HG03442 (cell line): ENCODE measurements at regions not wholly inside any gene's neighbourhood (a gene's known extent, or its start where the extent isn't known, plus 50 kb on each side); places are given as distances from the start of the nearest gene placed in this dataset.
"Not testable (repeated sequence)": the region's sequence is repeated elsewhere in the genome, so short reads cannot be mapped to it uniquely, and the experiment has no call there.

Experiments
- ATAC-seq: cut with Tn5 transposase; IDR thresholded peaks from one replicate; pipeline ENCODE4 v1.9.1; 2021; ENCODE audit warnings: mild to moderate bottlenecking, moderate library complexity; ENCODE audit not compliant: unreplicated experiment

DNA sequence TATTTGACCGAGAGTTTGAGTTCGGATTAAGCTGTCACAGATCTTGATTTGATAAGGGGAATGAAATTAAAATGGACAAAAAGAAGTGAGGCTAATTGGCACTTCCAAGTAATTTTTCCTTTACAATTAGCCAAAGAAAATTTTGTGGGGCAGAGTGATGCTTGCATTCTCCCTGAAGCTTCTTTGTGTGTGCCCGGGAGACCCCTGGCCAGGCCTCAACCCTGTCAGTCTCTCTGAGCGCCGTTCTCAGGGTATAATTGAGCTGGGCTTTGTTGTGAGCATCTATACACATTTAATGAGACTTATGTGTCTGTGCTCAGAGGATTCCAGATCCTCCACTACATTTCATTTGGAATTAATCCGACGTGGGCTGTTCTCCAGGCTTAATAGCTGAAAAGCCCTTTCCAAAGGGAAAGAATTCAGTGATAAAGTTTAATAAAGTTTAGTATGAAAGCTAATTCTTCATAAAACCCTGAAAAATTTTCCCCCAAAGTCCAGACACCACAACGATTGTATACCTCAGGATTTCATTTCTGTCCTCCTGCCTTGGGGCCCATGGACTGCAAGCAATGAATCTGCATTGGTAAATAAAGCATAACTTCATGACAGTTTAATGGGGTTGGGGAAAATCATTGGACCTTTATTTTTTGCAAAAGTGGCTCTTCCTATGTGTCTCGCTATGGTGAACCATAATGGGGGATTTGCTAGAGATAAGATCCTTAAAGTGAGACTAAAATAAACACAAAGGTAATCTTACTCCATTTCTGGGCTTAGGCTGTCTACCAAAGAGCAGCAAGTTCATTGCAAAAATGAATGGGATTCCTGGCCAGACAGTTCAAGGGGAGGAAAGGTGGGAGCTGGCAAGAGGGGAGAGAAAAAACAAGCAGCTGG is 292.6 kb downstream of the C12orf75 start:
- no peak for ATAC-seq

DNA sequence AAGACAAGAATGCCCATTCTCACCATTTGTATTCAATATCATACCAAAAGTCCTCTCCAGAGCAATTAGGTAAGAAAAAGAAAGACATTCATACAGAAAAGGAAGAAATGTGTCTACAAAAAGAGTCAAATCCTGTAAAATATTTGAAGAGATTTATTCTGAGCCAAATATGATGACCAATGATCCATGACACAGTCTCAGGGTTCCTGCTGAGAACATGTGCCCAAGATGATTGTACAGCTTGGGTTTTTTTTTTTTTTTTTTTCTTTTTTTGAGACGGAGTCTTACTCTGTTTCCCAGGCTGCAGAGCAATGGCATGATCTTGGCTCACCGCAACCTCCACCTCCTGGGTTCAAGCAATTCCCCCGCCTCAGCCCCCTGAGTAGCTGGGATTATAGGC is 296.2 kb downstream of the C12orf75 start:
- no peak for ATAC-seq

DNA sequence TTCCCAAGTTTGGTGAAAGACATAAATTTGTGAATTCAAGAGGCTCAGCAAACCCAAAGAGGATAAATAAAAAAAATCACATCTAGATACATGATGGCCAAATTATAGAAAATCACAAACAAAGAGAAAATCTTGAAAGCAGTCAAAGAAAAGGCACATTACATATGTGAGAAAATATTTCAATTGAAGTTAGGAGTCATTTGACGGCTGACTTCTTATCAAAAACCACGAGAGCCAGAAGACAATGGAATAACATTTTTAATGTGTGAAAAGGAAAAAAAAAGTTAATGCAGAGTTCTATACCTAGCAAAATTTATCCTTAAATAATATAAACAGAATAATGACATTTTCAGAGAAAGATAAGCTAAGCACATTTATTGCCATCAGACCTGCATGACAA is 307.0 kb downstream of the C12orf75 start:
- no peak for ATAC-seq

DNA sequence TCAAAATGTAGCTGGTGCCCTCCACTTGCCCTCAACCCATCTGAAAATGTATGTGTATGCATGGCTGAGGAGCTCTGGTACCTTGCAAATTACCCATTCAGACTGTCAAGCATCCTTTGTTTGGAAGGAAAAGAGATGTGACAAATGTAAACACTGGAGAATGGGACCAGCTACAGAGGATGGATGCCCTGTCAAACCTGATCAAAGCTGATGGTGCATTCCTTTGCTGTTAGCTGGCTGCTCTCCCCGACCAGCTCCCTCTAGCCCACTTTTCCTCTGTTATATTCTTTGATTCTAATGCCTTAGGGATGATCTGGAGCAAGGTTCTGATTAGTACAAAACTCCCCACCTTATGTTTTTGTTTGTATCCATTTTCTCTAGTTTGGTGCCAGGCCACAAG is 310.3 kb downstream of the C12orf75 start:
- ATAC-seq = no peak

DNA sequence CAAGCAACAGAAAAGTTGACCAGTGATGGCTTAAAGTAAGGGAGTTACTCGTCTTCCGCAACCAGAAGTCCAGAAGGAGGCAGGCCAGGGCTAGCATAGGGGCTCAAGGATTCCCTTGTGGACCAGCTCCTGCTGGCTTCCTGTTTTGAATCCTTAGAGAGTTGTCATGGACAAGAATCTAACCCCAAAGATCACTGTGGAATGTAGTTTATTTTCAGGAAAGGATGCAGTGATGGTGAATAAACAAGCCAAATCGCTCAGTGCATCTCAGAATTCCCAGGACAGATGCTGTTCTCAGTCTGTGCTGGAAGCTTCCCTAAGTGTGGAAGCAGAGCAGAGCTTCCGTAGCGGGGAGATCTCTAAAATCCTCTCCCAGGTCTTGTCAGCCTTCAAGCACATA is 311.3 kb downstream of the C12orf75 start:
- ATAC-seq = no peak

DNA sequence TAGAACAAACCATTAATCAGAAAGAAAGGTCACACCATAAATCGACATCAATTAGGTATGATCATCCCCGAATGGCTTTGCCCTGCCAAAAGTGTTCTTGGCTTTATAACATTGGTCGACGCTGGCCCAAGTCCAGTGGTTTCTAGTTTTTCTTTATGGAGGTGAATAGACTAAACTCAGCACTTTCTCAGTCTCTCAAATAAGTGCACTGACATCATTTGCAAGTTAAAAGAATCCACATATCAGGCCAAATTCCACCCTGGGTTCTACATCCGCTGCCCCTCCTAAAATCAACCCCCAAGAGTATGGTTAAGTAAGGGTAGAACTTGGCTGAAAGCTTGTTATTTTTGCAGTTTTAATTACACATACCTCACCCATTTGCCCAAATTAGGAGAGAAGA is 314.3 kb downstream of the C12orf75 start:
- ATAC-seq = no peak

DNA sequence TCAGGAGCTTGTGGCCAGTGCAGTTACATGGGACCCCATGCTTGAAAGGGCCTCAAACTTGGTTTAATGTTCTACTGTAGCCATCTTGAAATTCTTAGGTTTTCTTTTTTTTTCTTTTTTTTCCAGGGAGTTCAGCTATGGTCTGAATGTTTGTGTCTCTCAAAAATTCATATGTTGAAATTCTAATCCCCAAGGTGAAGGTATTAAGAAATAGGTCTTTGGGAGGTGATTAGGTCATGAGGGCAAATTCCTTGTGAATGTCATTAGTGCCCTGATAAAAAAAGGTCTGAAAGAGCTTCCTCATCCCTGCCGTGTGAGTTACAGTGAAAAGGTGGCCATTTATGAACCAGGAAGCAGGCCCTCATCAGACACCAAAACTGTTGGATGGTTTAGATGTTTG is 324.1 kb downstream of the C12orf75 start:
- no peak for ATAC-seq

DNA sequence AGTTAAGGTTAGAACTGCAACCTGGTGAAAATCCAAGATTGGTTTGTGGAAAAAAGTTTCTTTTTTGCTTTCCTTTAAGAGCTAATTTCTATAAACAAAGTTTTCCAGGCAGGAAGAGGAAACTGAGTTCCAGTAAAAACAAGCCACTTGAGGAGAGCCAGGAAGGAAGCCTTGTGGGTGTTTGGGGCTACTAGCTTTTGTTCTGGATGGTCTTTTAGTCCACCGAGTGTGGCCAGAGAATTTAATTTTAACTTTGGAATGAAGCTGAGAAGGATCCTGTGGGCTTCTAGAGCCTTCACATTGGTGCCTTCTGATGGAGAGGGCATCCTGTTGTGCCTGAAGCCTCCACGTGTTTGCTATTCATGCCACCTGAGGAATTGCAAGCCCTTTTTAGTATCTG is 327.9 kb downstream of the C12orf75 start:
- no peak for ATAC-seq

DNA sequence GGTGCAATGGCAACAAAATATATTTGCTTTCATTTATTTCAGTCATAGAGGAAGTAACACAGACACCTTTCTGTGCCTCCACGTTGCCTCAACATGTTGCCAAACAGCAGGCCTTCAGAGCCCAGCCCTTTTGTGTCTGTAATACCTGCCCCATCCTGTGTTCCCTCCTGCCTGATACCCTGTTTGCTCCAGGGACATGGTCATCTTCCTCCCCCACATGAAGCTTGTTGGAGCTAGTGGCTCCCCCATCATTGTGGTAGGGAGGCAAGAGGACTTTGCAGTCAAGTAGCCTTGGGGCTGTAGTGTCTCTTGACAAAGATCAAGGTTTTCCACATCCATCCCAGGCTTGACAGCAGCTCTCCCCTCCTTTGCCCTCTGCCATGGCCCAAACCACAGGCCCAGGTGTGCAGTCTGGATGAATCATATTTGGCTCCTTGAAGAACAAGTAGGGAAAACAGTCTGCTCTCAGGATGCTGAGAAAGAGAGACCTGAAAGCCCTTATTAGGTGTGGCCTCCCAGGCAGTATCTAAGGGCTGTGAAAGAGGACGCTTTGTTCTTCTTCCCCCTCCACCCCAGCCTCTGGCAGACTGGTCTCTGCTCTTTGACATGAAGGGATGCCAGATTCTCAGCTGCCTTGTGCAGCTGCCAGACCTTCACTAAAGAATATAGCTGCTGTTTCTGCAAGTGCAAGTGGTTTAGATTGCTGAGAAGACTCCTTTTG is 329.0 kb downstream of the C12orf75 start:
- no peak for ATAC-seq

DNA sequence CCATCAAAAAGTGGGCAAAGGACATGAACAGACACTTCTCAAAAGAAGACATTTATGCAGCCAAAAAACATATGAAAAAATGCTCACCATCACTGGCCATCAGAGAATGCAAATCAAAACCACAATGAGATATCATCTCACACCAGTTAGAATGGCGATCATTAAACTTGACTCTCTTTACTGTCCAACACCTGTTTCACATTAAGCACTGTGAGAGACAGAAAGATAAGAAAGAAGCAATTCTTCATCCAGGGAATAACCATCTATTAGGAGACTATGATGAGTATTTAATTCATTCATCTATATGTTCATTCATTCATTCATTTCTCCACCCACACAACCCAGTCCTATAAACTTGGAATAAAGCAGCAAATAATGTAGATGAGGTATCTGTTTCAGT is 334.3 kb downstream of the C12orf75 start:
- not testable (repeated sequence) for ATAC-seq

DNA sequence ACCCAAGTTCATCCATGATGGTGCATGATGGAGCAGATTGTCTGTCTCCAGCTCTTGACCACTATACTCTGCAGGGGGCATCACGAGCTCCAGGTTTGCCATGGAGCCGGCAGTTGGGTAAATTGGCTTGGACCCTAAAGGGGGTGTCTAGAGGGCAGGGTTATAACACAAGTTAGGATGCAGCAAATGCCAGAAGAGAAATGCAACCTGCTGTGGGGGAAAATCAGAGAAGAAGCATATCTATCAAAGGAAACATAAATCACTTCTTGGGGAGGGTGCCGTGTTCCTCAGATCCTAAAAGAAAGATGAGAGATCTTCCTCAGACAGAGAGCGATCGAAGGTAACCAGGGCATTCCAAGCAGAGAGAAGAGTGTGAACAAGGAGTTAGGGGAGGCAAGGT is 334.9 kb downstream of the C12orf75 start:
- ATAC-seq = no peak

DNA sequence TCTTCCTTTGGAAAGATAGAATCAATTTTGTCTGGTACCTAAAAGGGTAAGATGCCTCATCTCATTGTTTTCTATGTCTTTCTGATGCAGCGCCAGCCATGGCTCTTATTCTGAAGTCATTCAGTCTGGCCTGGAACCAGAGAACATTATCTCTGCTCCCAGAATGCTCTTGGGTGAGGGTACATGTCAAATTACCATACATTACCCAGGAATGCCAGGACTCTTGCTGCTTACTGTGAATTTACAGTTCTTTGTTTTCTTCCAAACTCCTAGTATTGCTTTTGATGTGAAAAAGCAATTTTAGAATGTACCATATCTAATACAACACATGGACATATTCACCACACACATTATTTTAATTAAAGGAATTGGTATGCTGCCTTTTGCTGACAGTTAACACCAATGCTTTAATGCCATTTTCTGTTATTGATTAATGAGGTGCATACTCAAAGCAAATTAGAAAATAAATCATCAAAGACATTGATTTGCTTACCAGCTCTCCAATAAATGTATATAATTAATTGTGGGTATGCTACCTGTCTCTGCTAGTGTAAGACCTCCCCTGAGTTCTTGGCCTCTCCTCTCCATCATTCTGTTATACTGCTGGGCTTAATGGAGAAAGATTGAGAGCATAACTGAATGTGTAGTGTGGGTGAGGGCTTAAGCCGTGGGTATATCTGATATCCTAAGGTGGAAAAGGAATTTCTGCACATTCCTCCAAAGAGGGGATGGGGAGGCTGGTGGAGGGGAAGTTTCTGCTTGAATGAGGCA is 337.7 kb downstream of the C12orf75 start:
- no peak for ATAC-seq

DNA sequence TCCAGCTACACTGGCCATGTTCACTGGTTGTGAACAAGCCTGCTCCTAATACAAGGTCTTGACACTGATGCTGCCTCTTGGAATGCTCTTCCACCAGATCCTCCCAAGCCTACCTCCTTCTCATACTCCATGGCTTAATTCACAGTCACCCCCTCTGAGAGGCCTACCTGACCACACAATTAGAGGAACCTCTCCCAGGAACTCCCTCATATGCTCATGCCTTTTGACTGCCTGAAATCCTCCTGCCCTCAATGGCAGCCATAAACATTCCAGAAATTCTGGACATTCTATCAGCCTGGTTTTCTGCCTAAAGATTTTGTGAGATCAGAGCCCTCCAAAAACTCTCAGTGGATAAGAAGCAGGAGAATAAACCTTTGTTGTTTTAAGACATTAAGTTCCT is 340.2 kb downstream of the C12orf75 start:
- no peak for ATAC-seq

DNA sequence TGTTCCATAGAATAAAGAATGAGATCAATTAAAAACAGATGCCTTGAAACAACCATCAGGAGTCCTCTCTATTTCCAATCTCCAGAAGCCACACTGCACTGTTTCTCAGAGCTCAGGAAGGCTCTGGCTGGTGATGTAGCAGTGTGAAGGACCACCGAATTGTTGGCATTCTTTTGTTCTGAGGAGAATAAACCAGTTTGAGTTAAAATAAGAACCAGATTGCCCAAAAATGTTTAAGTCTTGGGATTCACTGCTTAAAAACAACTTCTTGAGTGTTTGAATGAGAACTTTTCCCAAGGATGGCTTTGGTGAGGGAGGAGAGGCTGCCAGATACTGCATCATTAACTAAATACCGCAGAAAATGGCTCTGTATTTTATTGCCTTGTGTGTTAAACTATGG is 341.2 kb downstream of the C12orf75 start:
- no peak for ATAC-seq

DNA sequence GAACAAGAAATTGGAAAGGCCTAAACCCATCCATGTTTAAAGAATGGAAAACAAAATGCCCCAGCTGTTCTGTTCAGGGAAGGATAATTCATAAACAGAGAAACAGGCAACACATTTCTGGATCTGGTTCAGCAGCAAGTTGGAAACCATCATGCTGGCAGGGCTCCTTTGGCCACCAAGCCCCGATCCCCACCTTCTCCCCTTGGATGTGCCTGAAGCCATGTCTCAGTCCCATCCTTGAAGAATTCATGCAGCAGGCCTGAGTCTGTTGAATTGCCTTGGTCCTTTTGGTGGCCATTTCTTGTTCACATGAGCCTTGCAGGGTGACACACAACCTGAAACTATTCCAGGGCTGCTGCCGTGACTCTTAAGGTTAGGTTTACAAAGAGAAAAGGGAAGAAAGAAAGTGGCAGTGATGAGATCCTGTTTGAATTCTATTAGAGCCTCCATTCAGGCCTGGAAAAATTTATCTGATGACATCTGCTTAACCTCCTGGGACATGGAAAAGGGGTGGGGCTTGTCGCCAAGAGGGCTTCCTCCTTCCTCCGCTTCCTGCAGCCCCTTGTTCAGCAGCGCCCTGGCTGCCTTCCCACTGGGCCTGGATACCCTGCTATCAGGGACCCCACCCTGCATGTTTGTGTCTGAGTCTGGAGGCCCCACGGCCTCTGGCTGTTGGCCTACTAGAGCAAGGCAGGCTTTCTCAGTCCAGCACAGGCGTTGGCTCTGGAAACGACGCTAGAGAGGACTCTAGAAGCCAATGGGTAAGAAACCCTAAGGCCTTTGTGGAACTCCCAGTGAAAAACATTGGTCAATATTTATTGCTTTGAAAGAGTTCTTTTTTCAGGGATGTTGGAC is 341.9 kb downstream of the C12orf75 start:
- no peak for ATAC-seq

DNA sequence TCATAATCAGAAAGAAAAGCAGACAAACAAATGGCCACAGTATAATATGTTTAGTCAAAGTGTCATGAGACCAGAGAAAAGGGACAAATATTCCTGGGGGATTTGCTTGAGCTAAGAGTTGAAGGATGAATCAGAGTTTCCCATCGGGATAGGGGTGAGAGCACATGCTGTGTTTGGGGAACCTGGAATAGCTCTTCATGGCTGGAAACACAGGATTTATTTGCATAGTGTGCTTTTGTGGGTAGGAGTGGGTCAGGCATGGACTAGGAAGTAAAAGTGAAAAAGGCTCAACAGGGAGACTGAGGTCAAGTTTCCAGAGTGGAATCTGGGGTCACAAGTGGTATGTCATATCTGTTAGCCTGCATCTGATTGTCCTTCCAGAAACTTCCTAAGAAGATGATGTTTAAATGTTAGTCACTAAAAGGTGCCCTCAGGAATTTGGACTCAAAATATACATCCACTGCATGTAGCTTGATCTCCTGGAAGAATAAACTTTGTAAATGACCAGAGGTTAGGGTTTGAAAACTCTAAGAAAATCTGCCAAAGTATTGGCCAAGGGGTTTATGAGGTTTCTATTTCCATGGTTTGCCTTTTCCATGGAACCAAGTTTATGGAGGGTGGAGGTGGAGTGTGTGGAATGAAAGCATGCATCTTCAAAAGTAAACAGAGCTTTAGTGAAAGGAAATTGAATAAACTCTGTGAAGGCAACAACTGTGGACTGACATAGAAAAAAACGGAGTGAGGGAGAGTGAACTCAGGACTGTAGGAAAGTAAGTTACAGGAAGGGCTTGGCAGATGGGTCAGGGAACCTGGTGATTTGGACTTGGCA is 344.6 kb downstream of the C12orf75 start:
- ATAC-seq = no peak

DNA sequence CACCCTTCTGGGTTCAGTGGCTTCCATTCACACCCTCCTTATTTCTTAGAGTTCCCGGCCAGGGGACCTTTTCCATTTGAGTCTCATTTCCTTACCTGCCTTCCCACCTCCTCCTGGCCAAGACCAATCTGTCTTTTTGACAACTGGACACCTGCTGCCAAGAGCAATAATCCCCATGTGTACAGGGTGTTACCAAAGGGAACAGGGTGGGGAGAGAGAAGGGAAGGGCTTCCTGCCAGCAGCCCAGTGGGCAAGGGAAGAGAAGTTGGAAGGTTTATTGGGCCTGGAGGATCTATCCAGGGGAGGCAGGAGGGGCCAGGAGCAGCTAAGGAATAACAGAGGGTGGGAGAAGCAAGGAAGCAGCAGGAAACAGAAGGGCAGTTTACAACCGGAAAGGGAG is 346.2 kb downstream of the C12orf75 start:
- no peak for ATAC-seq

DNA sequence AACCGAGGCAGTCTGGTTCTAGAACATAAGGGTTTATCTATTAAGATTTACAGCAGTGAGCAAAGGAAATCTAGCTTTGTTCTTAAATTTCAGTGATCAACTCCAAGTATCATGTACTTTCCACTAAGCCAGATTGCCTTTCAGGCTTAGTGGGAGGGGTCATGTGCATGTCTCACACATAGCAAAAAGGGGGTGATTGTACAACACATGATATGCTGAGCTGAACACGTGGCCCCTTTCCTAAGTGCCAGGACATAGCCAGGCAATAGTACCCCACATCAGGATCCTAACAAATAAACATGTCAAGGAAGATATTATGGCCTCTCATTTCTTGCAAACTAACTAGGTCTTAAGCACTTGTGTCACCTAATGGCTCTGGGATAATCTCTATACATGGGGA is 347.2 kb downstream of the C12orf75 start:
- ATAC-seq = no peak

DNA sequence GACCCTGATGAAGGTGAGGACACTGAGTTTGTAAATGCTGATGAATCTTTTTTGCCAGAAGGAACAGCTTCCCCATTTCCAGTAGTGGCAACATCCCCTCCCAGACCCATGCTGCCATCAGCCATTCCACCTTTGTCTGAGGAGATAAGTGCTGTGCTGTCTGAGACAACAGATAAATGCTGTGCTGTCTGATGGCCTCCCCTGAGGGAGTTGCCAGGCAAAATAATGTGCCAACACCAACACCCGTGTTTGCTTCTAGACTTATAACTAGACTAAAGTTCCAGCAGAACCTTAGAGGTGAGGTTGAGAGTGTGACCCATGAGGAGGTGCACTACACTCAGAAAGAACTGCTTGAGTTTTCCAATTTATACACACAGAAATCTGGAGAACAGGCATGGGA is 349.5 kb downstream of the C12orf75 start:
- no peak for ATAC-seq

DNA sequence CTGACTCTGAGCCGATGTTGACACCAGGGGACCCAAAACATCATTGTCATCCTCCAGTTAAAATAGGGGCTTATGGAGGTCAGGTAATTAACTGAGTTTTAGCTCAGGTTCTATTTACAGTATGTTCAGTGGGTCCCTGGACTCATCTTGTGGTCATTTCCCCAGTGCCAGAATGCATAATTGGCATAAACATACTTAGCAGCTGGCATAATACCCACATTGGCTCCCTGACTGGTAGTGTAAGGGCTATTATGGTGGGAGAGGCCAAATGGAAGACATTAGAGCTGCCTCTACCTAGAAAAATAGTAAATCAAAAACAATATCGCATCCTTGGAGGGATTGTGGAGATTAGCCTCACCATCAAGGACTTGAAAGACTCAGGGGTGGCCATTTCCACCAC is 350.9 kb downstream of the C12orf75 start:
- no peak for ATAC-seq
